ENCODE measurements at regions not wholly inside any gene's neighbourhood (a gene's known extent, or its start where the extent isn't known, plus 50 kb on each side); places are given as distances from the start of the nearest gene placed in this dataset.

DNA sequence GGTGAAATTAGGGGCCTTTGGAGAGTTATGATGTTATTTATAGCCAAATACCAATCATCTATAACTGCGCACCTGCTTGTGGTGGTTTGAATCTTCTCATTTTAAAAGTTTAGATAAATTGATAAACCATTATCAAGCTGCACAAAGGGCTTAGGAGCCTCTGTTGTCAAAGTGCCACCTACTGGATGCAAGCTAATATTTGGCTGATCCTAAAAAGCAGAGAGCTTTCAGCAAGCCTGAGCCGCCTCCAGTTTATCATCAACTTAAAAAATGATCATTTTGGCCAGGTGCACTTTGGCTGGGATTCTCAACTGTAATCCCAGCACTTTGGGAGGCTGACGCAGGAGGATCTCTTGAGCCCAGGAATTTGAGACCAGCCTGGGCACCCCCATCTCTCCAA is 58.5 kb upstream of the ATXN1 start:
- TF ChIP-seq, protein P1, sequence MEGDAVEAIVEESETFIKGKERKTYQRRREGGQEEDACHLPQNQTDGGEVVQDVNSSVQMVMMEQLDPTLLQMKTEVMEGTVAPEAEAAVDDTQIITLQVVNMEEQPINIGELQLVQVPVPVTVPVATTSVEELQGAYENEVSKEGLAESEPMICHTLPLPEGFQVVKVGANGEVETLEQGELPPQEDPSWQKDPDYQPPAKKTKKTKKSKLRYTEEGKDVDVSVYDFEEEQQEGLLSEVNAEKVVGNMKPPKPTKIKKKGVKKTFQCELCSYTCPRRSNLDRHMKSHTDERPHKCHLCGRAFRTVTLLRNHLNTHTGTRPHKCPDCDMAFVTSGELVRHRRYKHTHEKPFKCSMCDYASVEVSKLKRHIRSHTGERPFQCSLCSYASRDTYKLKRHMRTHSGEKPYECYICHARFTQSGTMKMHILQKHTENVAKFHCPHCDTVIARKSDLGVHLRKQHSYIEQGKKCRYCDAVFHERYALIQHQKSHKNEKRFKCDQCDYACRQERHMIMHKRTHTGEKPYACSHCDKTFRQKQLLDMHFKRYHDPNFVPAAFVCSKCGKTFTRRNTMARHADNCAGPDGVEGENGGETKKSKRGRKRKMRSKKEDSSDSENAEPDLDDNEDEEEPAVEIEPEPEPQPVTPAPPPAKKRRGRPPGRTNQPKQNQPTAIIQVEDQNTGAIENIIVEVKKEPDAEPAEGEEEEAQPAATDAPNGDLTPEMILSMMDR (IDR thresholded peaks at IDR 0.05 in 4 of 5, conservative IDR thresholded peaks at IDR 0.05 in 1 of 5) = no peak
- no peak for TF ChIP-seq POLR2A (IDR thresholded peaks at IDR 0.05)
